B cell (primary cell): ENCODE measurements at regions not wholly inside any gene's neighbourhood (a gene's known extent, or its start where the extent isn't known, plus 50 kb on each side); places are given as distances from the start of the nearest gene placed in this dataset.

Source experiments
- ATAC-seq: fragments of 200-7000 bp; cut with Tn5 transposase; one replicate; pipeline ENCODE4 v1.10.0; 2021; ENCODE audit warnings: low read depth, mild to moderate bottlenecking, moderate number of reproducible peaks, moderate library complexity
- CTCF ChIA-PET: fragments of 350-600 bp; sonication (Branson Sonifier 250); formaldehyde crosslinking; loops from one replicate; lab custom pipeline; 2021; ENCODE audit warnings: antibody characterized with exemption, inconsistent platforms; lab: Charles Lee
- POLR2A ChIA-PET: fragments of 350-600 bp; sonication (Branson Sonifier 250); formaldehyde crosslinking; loops from one replicate; lab custom pipeline; 2021; ENCODE audit warnings: antibody characterized with exemption; lab: Charles Lee
- DNase-seq: peaks from one replicate; pipeline ENCODE4 v3.0.0; 2013
- H2AFZ ChIP-seq: 2 replicates; pipeline ENCODE4 v1.6.1; 2012; ENCODE audit warnings: mild to moderate bottlenecking, low read depth, low read length; ENCODE audit not compliant: insufficient read depth, poor library complexity, severe bottlenecking
- H3K27ac ChIP-seq, 2 donors: 1 replicate in 1 of 2; 2 replicates in 1 of 2; pipeline ENCODE4 v1.5.1; 2012 to 2013; ENCODE audit warnings: low read length in 2 of 2, mild to moderate bottlenecking in 2 of 2, moderate library complexity in 1 of 2
- H3K27me3 ChIP-seq, 4 experiments: fragments of 200-600 bp in 1 of 4; sonication (generic) in 1 of 4; replicated peaks in 1 of 4; 1 replicate in 2 of 4; 2 replicates in 2 of 4; pipeline versions ENCODE4 v1.6.1 to v1.7.0; 2013 to 2016; ENCODE audit warnings: low read length in 3 of 4, mild to moderate bottlenecking in 2 of 4, mixed read lengths in 1 of 4, moderate library complexity in 1 of 4; ENCODE audit not compliant: insufficient read depth in 4 of 4, control insufficient read depth in 3 of 4; ENCODE audit errors: control extremely low read depth in 1 of 4
- H3K36me3 ChIP-seq, 2 experiments: replicated peaks in 1 of 2; 1 replicate in 1 of 2; 2 replicates in 1 of 2; pipeline versions ENCODE4 v1.6.1 to v1.7.1; 2013; ENCODE audit warnings: low read length in 1 of 2; ENCODE audit not compliant: insufficient read depth in 2 of 2, control insufficient read depth in 1 of 2; ENCODE audit errors: control extremely low read depth in 1 of 2, extremely low read depth in 1 of 2
- H3K4me1 ChIP-seq, 2 donors: fragments of 200-600 bp in 1 of 2; sonication (generic) in 1 of 2; 1 replicate in 1 of 2; 2 replicates in 1 of 2; pipeline versions ENCODE4 v1.5.1 to v1.6.1; 2013 to 2017; ENCODE audit warnings: low read length in 2 of 2; ENCODE audit not compliant: control insufficient read depth in 2 of 2, insufficient read depth in 2 of 2
- H3K4me2 ChIP-seq: replicated peaks from 2 replicates; pipeline ENCODE3; 2012; ENCODE audit warnings: mild to moderate bottlenecking, low read depth, low read length; ENCODE audit not compliant: poor library complexity, severe bottlenecking
- H3K4me3 ChIP-seq, 5 experiments: fragments of 200-600 bp in 1 of 5; sonication (generic) in 1 of 5; 1 replicate in 3 of 5; 2 replicates in 2 of 5; pipeline versions ENCODE4 v1.5.1 to v1.7.0; 2011 to 2016; ENCODE audit warnings: low read length in 4 of 5, mild to moderate bottlenecking in 4 of 5, low read depth in 2 of 5, control low read depth in 1 of 5, moderate library complexity in 1 of 5; ENCODE audit not compliant: insufficient read depth in 1 of 5; ENCODE audit errors: control extremely low read depth in 1 of 5, extremely low read depth in 1 of 5
- H3K79me2 ChIP-seq: fragments of 200-600 bp; sonication (generic); one replicate; pipeline ENCODE4 v1.6.0; 2016; ENCODE audit warnings: low read length; ENCODE audit not compliant: control insufficient read depth, insufficient read depth
- H3K9ac ChIP-seq: fragments of 200-600 bp; sonication (generic); 2 replicates; pipeline ENCODE4 v1.6.1; 2017; ENCODE audit warnings: mild to moderate bottlenecking, low read length, moderate library complexity
- H3K9me3 ChIP-seq, 3 donors: one replicate each; pipeline versions ENCODE4 v1.6.1 to v1.7.1; 2013; ENCODE audit warnings: low read length in 2 of 3; ENCODE audit not compliant: control insufficient read depth in 2 of 3, insufficient read depth in 1 of 3; ENCODE audit errors: control extremely low read depth in 1 of 3
- H4K20me1 ChIP-seq: 2 replicates; pipeline ENCODE4 v1.6.0; 2012; ENCODE audit warnings: mild to moderate bottlenecking, low read length; ENCODE audit not compliant: insufficient read depth, control insufficient read depth, poor library complexity, severe bottlenecking
- H3K27ac Mint-ChIP-seq: one replicate; pipeline ENCODE4 v1.8.0; 2021; ENCODE audit warnings: mixed read lengths
- H3K27me3 Mint-ChIP-seq: one replicate; pipeline ENCODE4 v1.8.0; 2021; ENCODE audit warnings: mixed read lengths
- H3K4me1 Mint-ChIP-seq: one replicate; pipeline ENCODE4 v1.8.0; 2021; ENCODE audit warnings: mixed read lengths
- H3K4me3 Mint-ChIP-seq: one replicate; pipeline ENCODE4 v1.8.0; 2021; ENCODE audit warnings: mixed read lengths
- H3K9me3 Mint-ChIP-seq: one replicate; pipeline ENCODE4 v1.8.0; 2022; ENCODE audit warnings: mixed read lengths; ENCODE audit not compliant: insufficient read depth
- EZH2 ChIP-seq: IDR thresholded peaks from 2 replicates; pipeline ENCODE4 v1.6.1; 2012; ENCODE audit warnings: borderline replicate concordance, low read depth, mild to moderate bottlenecking, moderate library complexity, low read length; ENCODE audit not compliant: insufficient read depth, poor library complexity, severe bottlenecking
- WGBS: methylation state at CpG from one replicate; pipeline ENCODE4 v1.1.5; 2013; ENCODE audit warnings: missing lambda C conversion rate; ENCODE audit not compliant: insufficient coverage; 5-methylcytosine and 5-hydroxymethylcytosine counted together
- intact Hi-C: fragments of 100-400 bp; cut with micrococcal nuclease; formaldehyde crosslinking; loops from one replicate; pipeline ENCODE4 v1.10.0; 2022
- TF ChIP-seq, protein P1 (sequence below): fragments of 200-600 bp; IDR thresholded peaks from one replicate; pipeline ENCODE4 v1.8.0; 2022; ENCODE audit warnings: antibody characterized with exemption, mild to moderate bottlenecking

- Mint-ChIP-seq H3K27ac (peak overlapping the region; percentile 84), H3K4me3 (no peak overlapping the region), H3K9me3 (no peaks in the 10 kb centered on the region), H3K27me3 (no peaks in the 10 kb centered on the region), H3K4me1 (peaks cover 33% of the 10 kb centered on the region)
- ATAC-seq (no peak), DNase-seq (no peak)
- Histone ChIP-seq H3K27me3 (no peaks in the 10 kb centered on the region), H3K36me3 (peaks cover 0 to 26% of the 10 kb centered on the region in 2 experiments), H3K9ac (no peak overlapping the region), H3K4me3 (no peak overlapping the region), H3K27ac (no peak overlapping the region), H4K20me1 (no peaks in the 10 kb centered on the region), H2AFZ (no peak overlapping the region), H3K79me2 (no peaks in the 10 kb centered on the region), H3K4me2 (no peak overlapping the region), H3K4me1 (peaks cover 9 to 24% of the 10 kb centered on the region in 2 donors), H3K9me3 (peaks cover 0 to 4% (median 0%) of the 10 kb centered on the region in 3 donors)
- intact Hi-C loops, result no loop called here
- ChIA-PET CTCF (interaction anchor here (0.7 to 5.7 kb wide), 3 partner anchors 10 to 27 kb away, joined by 3 to 27 read pairs (median 5); no protein-coding TSS in a partner anchor), POLR2A (interaction anchor here (0.6 kb wide), 1 partner anchor 14 kb away, joined by 3 read pairs; no protein-coding TSS in a partner anchor)
- WGBS, result no CpG with 5 or more reads among the region's 1 CpG
- no peak for TF ChIP-seq EZH2
- TF ChIP-seq, protein P1, sequence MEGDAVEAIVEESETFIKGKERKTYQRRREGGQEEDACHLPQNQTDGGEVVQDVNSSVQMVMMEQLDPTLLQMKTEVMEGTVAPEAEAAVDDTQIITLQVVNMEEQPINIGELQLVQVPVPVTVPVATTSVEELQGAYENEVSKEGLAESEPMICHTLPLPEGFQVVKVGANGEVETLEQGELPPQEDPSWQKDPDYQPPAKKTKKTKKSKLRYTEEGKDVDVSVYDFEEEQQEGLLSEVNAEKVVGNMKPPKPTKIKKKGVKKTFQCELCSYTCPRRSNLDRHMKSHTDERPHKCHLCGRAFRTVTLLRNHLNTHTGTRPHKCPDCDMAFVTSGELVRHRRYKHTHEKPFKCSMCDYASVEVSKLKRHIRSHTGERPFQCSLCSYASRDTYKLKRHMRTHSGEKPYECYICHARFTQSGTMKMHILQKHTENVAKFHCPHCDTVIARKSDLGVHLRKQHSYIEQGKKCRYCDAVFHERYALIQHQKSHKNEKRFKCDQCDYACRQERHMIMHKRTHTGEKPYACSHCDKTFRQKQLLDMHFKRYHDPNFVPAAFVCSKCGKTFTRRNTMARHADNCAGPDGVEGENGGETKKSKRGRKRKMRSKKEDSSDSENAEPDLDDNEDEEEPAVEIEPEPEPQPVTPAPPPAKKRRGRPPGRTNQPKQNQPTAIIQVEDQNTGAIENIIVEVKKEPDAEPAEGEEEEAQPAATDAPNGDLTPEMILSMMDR, result no peak
Measured at GRCh38 chr2:241978670-241979069, 109.1 kb downstream of the RTP5 start.

DNA sequence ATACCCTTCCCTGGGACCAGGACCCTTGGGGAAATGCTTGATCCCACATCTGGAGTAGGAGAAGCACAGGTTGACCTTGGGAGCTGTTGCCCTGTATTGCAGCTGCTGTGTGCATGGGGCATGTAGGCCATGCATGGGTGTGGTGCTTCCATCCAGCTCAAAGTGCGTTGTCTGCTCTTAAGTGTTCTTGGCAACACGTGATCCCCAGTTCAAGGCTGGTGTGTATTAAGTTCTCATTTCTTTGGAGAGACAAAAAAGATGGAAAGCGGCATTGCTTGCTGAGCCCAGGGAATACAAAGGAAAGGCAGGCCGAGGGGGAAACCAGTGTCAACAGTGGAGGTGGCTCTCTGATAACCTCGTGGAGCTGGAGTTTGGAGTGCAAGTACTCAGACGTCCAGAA, 110.7 kb downstream of the RTP5 start:
- no peak for ATAC-seq
- Histone ChIP-seq H3K4me3 (no peak overlapping the region), H3K4me1 (peaks cover 16 to 34% of the 10 kb centered on the region in 2 donors), H3K27ac (no peak overlapping the region), H2AFZ (no peak overlapping the region), H3K9ac (no peak overlapping the region), H3K9me3 (peaks cover 0 to 9% (median 4%) of the 10 kb centered on the region in 3 donors), H4K20me1 (no peaks in the 10 kb centered on the region), H3K79me2 (no peaks in the 10 kb centered on the region), H3K4me2 (no peak overlapping the region), H3K36me3 (peaks cover 0 to 14% of the 10 kb centered on the region in 2 experiments), H3K27me3 (no peaks in the 10 kb centered on the region)
- ChIA-PET CTCF (interaction anchor here (5.7 kb wide), 1 partner anchor 29 kb away, joined by 27 read pairs; no protein-coding TSS in a partner anchor), POLR2A (no interaction called here)
- H3K4me1 Mint-ChIP-seq, result peaks cover 47% of the 10 kb centered on the region
- intact Hi-C loops, result no loop called here
- no peaks in the 10 kb centered on the region for H3K9me3 Mint-ChIP-seq
- H3K4me3 Mint-ChIP-seq, result no peak overlapping the region
- no peak overlapping the region for H3K27ac Mint-ChIP-seq
- no peak for TF ChIP-seq EZH2
- TF ChIP-seq, protein P1, result no peak
- no peak for DNase-seq
- no peaks in the 10 kb centered on the region for H3K27me3 Mint-ChIP-seq
- WGBS, result 96% methylated on average over 6 of the region's 6 CpGs
